K562 (cell line): ENCODE measurements at regions not wholly inside any gene's neighbourhood (a gene's known extent, or its start where the extent isn't known, plus 50 kb on each side); places are given as distances from the start of the nearest gene placed in this dataset.

ENCODE experiments used
- ATAC-seq: fragments of 200-7000 bp; cut with Tn5 transposase; 3 replicates; pipeline ENCODE4 v1.9.1; 2020; ENCODE audit warnings: moderate library complexity
- BruUV-seq: library from RNA; stranded (reverse); fragments of 400-500 nt; replicated peaks from 2 replicates; lab custom pipeline; 2021; lab: Mats Ljungman, UMichigan
- CTCF ChIA-PET: fragments of 300-600 bp; formaldehyde crosslinking; extraction: SDS; loops from one replicate; lab custom pipeline; 2021; ENCODE audit warnings: low intra/inter-chr PET ratio; lab: Yijun Ruan, JAX
- POLR2A ChIA-PET: fragments of 300-600, 350-650 bp; sonication (Branson Sonifier 250); formaldehyde crosslinking; extraction: SDS; loops from one replicate; lab custom pipeline; 2021; ENCODE audit warnings: antibody characterized with exemption, inconsistent platforms; lab: Yijun Ruan, JAX
- DNase-seq, 4 experiments: peaks; one replicate each; pipeline versions ENCODE4 v3.0.0 to v3.0.0-alpha.2; 2011 to 2018; ENCODE audit warnings: low spot score in 3 of 4, mixed read lengths in 3 of 4; ENCODE audit errors: extremely low read depth in 1 of 4
- FAIRE-seq: peaks from 2 replicates; lab custom pipeline; 2011; peaks lifted over from hg19 to GRCh38; lab: Jason Lieb, UNC
- H2AFZ ChIP-seq: 2 replicates; pipeline ENCODE4 v1.6.0; 2011; ENCODE audit warnings: low read depth, low read length, control low read depth, inconsistent platforms
- H3K27ac ChIP-seq: fragments of 200-600 bp; 3 replicates; pipeline ENCODE4 v1.8.0; 2011; ENCODE audit warnings: low read depth, mild to moderate bottlenecking, control low read depth, inconsistent platforms, low read length, moderate library complexity, mixed read lengths; ENCODE audit errors: extremely low read depth
- H3K27me3 ChIP-seq, 2 experiments: fragments of 300-600 bp in 1 of 2; 2 replicates in 1 of 2; 3 replicates in 1 of 2; pipeline versions ENCODE4 v1.6.0 to v1.8.0; 2011; ENCODE audit warnings: inconsistent platforms in 2 of 2, low read length in 2 of 2, mild to moderate bottlenecking in 1 of 2, mixed read lengths in 1 of 2, moderate library complexity in 1 of 2; ENCODE audit not compliant: control insufficient read depth in 2 of 2, insufficient read depth in 2 of 2
- H3K36me3 ChIP-seq: fragments of 300-600 bp; 3 replicates; pipeline ENCODE4 v1.8.0; 2011; ENCODE audit warnings: mild to moderate bottlenecking, low read length, inconsistent platforms; ENCODE audit not compliant: control insufficient read depth, insufficient read depth
- H3K4me1 ChIP-seq, 2 experiments: fragments of 200-600 bp in 1 of 2; replicated peaks in 1 of 2; 2 replicates in 1 of 2; 3 replicates in 1 of 2; pipeline versions ENCODE4 v1.5.1 to v1.8.0; 2011; ENCODE audit warnings: inconsistent platforms in 2 of 2, low read length in 2 of 2, mild to moderate bottlenecking in 1 of 2, mixed read lengths in 1 of 2, moderate library complexity in 1 of 2; ENCODE audit not compliant: control insufficient read depth in 2 of 2, insufficient read depth in 2 of 2
- H3K4me2 ChIP-seq: 2 replicates; pipeline ENCODE4 v1.6.1; 2011; ENCODE audit warnings: low read length, control low read depth, inconsistent platforms, mixed read lengths; ENCODE audit not compliant: insufficient read depth
- H3K4me3 ChIP-seq: fragments of 200-600 bp; sonication (generic), shearing (Covaris generic); 2 replicates; pipeline ENCODE4 v1.5.1; 2016; ENCODE audit warnings: control low read depth, inconsistent platforms
- H3K79me2 ChIP-seq: fragments of 200-600 bp; 3 replicates; pipeline ENCODE4 v1.8.0; 2011; ENCODE audit warnings: low read length, inconsistent platforms; ENCODE audit not compliant: control insufficient read depth, insufficient read depth
- H3K9ac ChIP-seq, 2 experiments: 2 replicates each; pipeline versions ENCODE4 v1.6.0 to v1.6.1; 2011; ENCODE audit warnings: low read depth in 2 of 2, low read length in 2 of 2, control low read depth in 1 of 2, inconsistent platforms in 1 of 2, mild to moderate bottlenecking in 1 of 2, mixed read lengths in 1 of 2; ENCODE audit not compliant: insufficient read depth in 1 of 2
- H3K9me1 ChIP-seq: one replicate; pipeline ENCODE4 v1.6.0; 2011; ENCODE audit warnings: inconsistent platforms, mild to moderate bottlenecking, low read length, moderate library complexity; ENCODE audit not compliant: control insufficient read depth, insufficient read depth
- H3K9me3 ChIP-seq: replicated peaks from 2 replicates; pipeline ENCODE4 v1.5.1; 2011; ENCODE audit warnings: low read depth, low read length, inconsistent platforms; ENCODE audit not compliant: control insufficient read depth, insufficient read depth
- H4K20me1 ChIP-seq: replicated peaks from 2 replicates; pipeline ENCODE4 v1.6.1; 2011; ENCODE audit warnings: low read length, inconsistent platforms, mixed read lengths; ENCODE audit not compliant: control insufficient read depth, insufficient read depth
- CC2D1A ChIP-seq: fragments of 450-650 bp; IDR thresholded peaks from 2 replicates; pipeline ENCODE4 v1.6.1; 2017; ENCODE audit warnings: mild to moderate bottlenecking
- FOXA3 ChIP-seq, 2 experiments: fragments of 450-650 bp in 1 of 2; sonication (generic) in 1 of 2; formaldehyde crosslinking; IDR thresholded peaks in 1 of 2; conservative IDR thresholded peaks in 1 of 2; 2 replicates each; pipeline versions ENCODE4 v1.4.0 to v1.8.0; 2020 to 2022; ENCODE audit warnings: mild to moderate bottlenecking in 2 of 2, missing genetic modification reagents in 1 of 2
- FOXK2 ChIP-seq, 2 experiments: fragments of 450-650 bp; IDR thresholded peaks in 1 of 2; conservative IDR thresholded peaks in 1 of 2; 2 replicates each; pipeline ENCODE4 v1.6.1; 2016; ENCODE audit warnings: low read depth in 2 of 2, mild to moderate bottlenecking in 1 of 2
- KHSRP ChIP-seq: fragments of 450-650 bp; IDR thresholded peaks from 2 replicates; pipeline ENCODE4 v1.6.1; 2017
- MAFF ChIP-seq: IDR thresholded peaks from 2 replicates; pipeline ENCODE4 v1.6.1; 2012; ENCODE audit warnings: low read length, improper control_type of control experiment
- MEIS2 ChIP-seq: fragments of 450-650 bp; IDR thresholded peaks from 2 replicates; pipeline ENCODE4 v1.6.1; 2014; ENCODE audit warnings: mild to moderate bottlenecking; ENCODE audit not compliant: partially characterized antibody
- POLR2A ChIP-seq: fragments of 450-650 bp; conservative IDR thresholded peaks from 2 replicates; pipeline ENCODE4 v1.6.1; 2016
- PRPF4 ChIP-seq: fragments of 200-400 bp; formaldehyde crosslinking; IDR thresholded peaks from one replicate; pipeline ENCODE4 v1.6.1; 2017; ENCODE audit warnings: low read length, low read depth, mild to moderate bottlenecking; ENCODE audit not compliant: insufficient read depth, poor library complexity, severe bottlenecking
- PTRF ChIP-seq: fragments of 450-650 bp; IDR thresholded peaks from 2 replicates; pipeline ENCODE4 v1.6.1; 2016; ENCODE audit warnings: mild to moderate bottlenecking, missing genetic modification characterization, missing compliant biosample characterization
- ZNF316 ChIP-seq: fragments of 450-650 bp; IDR thresholded peaks from 2 replicates; pipeline ENCODE4 v1.6.1; 2016
- ZNF589 ChIP-seq: fragments of 200-800 bp; sonication (Bioruptor generic); IDR thresholded peaks from 2 replicates; pipeline ENCODE4 v1.6.1; 2016; ENCODE audit warnings: low read depth, missing genetic modification characterization, missing compliant biosample characterization
- in situ Hi-C: fragments of 300-500 bp; cut with MboI; formaldehyde crosslinking; loops from 4 replicates; pipeline ENCODE4 v1.15.0; 2018; ENCODE audit warnings: inconsistent platforms, mixed read lengths
- intact Hi-C: fragments of 100-400 bp; cut with micrococcal nuclease; formaldehyde crosslinking; loops from 2 replicates; pipeline ENCODE4 v1.14.2; 2022
- TF ChIP-seq, protein P1 (sequence below): fragments of 250-450 bp; sonication (Bioruptor Pico); IDR thresholded peaks from 2 replicates; pipeline ENCODE4 v1.4.0; 2020; ENCODE audit warnings: mild to moderate bottlenecking, moderate library complexity
- TF ChIP-seq, protein P2 (sequence below): fragments of 250-450 bp; sonication (Bioruptor Pico); IDR thresholded peaks from 2 replicates; pipeline ENCODE4 v1.4.0; 2020; ENCODE audit warnings: borderline replicate concordance
- TF ChIP-seq, protein P3 (sequence below), 2 experiments: IDR thresholded peaks; 2 replicates each; pipeline ENCODE4 v1.6.1; 2012; ENCODE audit warnings: improper control_type of control experiment in 2 of 2, low read depth in 2 of 2, low read length in 2 of 2, borderline replicate concordance in 1 of 2
- TF ChIP-seq, protein P4 (sequence below), 3 experiments: IDR thresholded peaks in 2 of 3; conservative IDR thresholded peaks in 1 of 3; 2 replicates each; pipeline ENCODE4 v1.5.1; 2011 to 2012; ENCODE audit warnings: low read length in 3 of 3, mild to moderate bottlenecking in 3 of 3, control low read depth in 2 of 3, improper control_type of control experiment in 1 of 3, inconsistent platforms in 1 of 3, low read depth in 1 of 3, mixed read lengths in 1 of 3, moderate library complexity in 1 of 3; ENCODE audit not compliant: insufficient read depth in 2 of 3

DNA sequence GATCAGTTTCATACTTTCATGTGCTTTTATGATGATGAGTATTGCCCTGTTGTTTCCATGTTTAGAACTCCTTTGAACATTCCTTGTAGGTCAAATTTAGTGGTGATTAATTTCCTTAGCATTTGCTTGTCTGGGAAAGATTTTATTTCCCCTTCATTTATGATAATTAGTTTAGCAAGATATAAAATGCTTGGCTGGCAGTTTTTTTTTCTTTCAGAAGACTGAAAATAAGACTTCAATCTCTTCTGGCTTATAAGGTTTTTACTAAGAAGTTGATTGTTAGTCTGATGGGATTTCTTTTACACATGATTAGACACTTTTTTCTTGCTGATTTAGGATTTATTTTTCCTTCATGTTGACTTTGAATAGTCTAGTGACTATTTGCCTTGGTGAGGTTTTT lies 238.9 kb upstream of the ADCY2 start:
- H3K4me2 ChIP-seq: no peak overlapping the region
- no peaks in the 10 kb centered on the region for H4K20me1 ChIP-seq
- H3K27me3 ChIP-seq: no peaks in the 10 kb centered on the region
- DNase-seq (no peak), FAIRE-seq (no peak), ATAC-seq (no peak)
- no peak overlapping the region for H3K9ac ChIP-seq
- H2AFZ ChIP-seq: no peak overlapping the region
- POLR2A ChIA-PET: no interaction called here
- no peaks in the 10 kb centered on the region for H3K9me1 ChIP-seq
- intact Hi-C loops (no loop called here), in situ Hi-C loops (no loop called here)
- no peaks in the 10 kb centered on the region for H3K4me1 ChIP-seq
- no peaks in the 10 kb centered on the region; the same call in 1 of the 2 replicates for H3K9me3 ChIP-seq
- CTCF ChIA-PET: no interaction called here
- BruUV-seq: no TSS peak
- H3K4me3 ChIP-seq: no peak overlapping the region
- H3K36me3 ChIP-seq: no peaks in the 10 kb centered on the region
- no peaks in the 10 kb centered on the region for H3K79me2 ChIP-seq
- no peak overlapping the region for H3K27ac ChIP-seq
- TF ChIP-seq PRPF4 (no peak), POLR2A (no peak), MEIS2 (no peak), ZNF589 (CRISPR knock-in tag) (no peak), KHSRP (no peak), MAFF (0 out of 2 replicates have a peak, but pooled peaks have one; percentile 51), ZNF316 (peak; percentile 73), PTRF (no peak), FOXA3 (CRISPR knock-in tag; conservative IDR thresholded peaks at IDR 0.05 in 1 of 2, IDR thresholded peaks at IDR 0.05 in 1 of 2) (no peak), FOXK2 (conservative IDR thresholded peaks at IDR 0.05 in 1 of 2, IDR thresholded peaks at IDR 0.05 in 1 of 2; ENCODE audit: low read depth in 2 of 2) (no peak), CC2D1A (no peak)
- TF ChIP-seq, protein P1, sequence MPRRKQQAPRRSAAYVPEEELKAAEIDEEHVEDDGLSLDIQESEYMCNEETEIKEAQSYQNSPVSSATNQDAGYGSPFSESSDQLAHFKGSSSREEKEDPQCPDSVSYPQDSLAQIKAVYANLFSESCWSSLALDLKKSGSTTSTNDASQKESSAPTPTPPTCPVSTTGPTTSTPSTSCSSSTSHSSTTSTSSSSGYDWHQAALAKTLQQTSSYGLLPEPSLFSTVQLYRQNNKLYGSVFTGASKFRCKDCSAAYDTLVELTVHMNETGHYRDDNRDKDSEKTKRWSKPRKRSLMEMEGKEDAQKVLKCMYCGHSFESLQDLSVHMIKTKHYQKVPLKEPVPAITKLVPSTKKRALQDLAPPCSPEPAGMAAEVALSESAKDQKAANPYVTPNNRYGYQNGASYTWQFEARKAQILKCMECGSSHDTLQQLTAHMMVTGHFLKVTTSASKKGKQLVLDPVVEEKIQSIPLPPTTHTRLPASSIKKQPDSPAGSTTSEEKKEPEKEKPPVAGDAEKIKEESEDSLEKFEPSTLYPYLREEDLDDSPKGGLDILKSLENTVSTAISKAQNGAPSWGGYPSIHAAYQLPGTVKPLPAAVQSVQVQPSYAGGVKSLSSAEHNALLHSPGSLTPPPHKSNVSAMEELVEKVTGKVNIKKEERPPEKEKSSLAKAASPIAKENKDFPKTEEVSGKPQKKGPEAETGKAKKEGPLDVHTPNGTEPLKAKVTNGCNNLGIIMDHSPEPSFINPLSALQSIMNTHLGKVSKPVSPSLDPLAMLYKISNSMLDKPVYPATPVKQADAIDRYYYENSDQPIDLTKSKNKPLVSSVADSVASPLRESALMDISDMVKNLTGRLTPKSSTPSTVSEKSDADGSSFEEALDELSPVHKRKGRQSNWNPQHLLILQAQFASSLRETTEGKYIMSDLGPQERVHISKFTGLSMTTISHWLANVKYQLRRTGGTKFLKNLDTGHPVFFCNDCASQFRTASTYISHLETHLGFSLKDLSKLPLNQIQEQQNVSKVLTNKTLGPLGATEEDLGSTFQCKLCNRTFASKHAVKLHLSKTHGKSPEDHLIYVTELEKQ: no peak
- TF ChIP-seq, protein P2, sequence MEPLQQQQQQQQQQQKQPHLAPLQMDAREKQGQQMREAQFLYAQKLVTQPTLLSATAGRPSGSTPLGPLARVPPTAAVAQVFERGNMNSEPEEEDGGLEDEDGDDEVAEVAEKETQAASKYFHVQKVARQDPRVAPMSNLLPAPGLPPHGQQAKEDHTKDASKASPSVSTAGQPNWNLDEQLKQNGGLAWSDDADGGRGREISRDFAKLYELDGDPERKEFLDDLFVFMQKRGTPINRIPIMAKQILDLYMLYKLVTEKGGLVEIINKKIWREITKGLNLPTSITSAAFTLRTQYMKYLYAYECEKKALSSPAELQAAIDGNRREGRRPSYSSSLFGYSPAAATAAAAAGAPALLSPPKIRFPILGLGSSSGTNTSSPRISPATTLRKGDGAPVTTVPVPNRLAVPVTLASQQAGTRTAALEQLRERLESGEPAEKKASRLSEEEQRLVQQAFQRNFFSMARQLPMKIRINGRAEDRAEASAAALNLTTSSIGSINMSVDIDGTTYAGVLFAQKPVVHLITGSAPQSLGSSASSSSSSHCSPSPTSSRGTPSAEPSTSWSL: no peak
- TF ChIP-seq, protein P3, sequence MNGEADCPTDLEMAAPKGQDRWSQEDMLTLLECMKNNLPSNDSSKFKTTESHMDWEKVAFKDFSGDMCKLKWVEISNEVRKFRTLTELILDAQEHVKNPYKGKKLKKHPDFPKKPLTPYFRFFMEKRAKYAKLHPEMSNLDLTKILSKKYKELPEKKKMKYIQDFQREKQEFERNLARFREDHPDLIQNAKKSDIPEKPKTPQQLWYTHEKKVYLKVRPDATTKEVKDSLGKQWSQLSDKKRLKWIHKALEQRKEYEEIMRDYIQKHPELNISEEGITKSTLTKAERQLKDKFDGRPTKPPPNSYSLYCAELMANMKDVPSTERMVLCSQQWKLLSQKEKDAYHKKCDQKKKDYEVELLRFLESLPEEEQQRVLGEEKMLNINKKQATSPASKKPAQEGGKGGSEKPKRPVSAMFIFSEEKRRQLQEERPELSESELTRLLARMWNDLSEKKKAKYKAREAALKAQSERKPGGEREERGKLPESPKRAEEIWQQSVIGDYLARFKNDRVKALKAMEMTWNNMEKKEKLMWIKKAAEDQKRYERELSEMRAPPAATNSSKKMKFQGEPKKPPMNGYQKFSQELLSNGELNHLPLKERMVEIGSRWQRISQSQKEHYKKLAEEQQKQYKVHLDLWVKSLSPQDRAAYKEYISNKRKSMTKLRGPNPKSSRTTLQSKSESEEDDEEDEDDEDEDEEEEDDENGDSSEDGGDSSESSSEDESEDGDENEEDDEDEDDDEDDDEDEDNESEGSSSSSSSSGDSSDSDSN (IDR thresholded peaks at IDR 0.05; ENCODE audit: borderline replicate concordance in 1 of 2, low read depth in 2 of 2, low read length in 2 of 2): no peak
- TF ChIP-seq, protein P4, sequence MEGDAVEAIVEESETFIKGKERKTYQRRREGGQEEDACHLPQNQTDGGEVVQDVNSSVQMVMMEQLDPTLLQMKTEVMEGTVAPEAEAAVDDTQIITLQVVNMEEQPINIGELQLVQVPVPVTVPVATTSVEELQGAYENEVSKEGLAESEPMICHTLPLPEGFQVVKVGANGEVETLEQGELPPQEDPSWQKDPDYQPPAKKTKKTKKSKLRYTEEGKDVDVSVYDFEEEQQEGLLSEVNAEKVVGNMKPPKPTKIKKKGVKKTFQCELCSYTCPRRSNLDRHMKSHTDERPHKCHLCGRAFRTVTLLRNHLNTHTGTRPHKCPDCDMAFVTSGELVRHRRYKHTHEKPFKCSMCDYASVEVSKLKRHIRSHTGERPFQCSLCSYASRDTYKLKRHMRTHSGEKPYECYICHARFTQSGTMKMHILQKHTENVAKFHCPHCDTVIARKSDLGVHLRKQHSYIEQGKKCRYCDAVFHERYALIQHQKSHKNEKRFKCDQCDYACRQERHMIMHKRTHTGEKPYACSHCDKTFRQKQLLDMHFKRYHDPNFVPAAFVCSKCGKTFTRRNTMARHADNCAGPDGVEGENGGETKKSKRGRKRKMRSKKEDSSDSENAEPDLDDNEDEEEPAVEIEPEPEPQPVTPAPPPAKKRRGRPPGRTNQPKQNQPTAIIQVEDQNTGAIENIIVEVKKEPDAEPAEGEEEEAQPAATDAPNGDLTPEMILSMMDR (IDR thresholded peaks at IDR 0.05 in 2 of 3, conservative IDR thresholded peaks at IDR 0.05 in 1 of 3; ENCODE audit: insufficient read depth in 2 of 3, low read depth in 1 of 3, low read length in 3 of 3): no peak
